ENCODE measurements at regions not wholly inside any gene's neighbourhood (a gene's known extent, or its start where the extent isn't known, plus 50 kb on each side); places are given as distances from the start of the nearest gene placed in this dataset.

DNA sequence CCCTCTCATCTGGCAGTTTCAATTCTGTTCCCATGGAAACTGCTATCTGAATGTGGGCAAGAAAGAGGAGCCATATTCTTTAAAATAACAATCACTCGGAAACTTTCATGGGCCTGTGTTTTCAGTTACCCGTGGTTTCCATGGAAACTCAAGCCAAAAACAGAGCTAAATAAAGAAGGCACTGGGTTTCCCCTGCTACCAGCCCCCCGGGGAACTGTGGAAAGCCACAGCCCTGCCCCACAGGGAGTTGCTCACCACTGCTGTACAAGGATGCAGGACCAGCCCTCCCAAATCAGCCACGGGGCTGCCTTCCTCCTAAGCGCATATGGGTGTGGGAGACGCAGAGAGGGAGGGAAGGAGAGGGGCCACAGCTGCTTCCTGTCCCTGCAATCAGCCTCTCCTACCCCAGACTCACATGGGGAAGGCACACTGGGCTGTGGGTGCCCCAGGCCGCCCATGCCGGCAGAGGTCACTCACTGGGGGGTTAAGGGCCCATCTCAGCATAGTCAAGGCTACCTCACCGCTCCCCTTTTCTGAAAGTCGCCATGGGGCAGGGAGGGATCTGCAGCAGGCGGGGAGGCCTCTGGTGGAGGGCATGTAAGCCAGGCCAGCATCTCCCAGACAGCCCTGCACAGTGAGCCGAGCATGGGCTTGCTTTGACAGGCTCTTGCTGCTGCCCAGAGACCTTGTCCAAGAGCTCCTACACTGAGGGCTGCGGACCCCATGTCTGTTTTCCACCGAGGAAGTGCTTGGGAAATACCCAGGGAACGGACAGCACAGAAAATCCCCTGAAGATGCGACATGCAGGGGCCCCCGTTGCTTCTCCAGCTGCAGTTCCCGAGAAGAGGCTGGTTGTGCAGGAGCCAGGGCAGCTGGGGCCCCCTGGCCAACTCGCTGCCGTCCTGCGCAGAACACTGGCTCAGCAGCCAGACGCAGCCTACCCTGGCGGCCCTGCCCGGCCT, 157.3 kb upstream of the PPP2R2D start:
- DNase-seq: no peak

DNA sequence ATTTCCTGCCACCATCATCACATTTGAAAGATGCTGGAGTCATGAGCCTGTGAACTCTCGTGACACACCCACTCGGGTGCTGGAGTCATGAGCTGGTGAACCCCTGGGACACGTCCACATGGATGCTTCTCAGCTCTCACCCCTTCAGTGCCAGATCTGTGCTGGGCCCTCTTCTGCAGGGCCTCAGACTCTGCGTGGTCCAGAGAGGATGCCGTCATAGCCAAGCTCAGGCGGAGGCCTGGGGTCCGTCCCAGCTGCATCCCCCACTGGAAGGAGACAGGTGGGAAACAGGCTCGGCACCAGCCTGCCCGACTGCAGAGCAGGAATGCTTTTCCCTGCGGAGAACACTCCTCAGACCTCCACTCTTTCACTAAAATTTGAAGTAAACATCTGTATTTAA, 156.5 kb upstream of the PPP2R2D start:
- no peak for DNase-seq

DNA sequence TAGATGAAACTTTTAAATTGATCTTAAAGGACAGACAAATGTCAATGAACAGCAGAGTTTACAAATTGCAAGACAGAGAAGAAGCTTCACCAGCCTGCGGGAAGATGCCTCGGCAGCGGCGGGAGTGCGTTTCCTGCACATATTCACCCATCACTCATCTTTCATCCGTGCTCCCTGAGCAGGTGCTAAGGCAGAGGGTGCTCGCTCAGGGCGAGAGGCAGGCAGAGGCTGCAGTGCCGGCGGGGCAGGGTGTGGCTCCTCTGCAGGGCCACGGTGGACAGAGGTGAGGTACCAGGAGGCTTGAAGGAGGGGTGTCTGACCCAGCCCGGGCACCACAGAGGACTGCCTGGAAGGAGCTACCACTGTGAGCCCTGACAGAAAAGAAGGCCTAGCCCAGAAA, 155.2 kb upstream of the PPP2R2D start:
- DNase-seq: no peak

DNA sequence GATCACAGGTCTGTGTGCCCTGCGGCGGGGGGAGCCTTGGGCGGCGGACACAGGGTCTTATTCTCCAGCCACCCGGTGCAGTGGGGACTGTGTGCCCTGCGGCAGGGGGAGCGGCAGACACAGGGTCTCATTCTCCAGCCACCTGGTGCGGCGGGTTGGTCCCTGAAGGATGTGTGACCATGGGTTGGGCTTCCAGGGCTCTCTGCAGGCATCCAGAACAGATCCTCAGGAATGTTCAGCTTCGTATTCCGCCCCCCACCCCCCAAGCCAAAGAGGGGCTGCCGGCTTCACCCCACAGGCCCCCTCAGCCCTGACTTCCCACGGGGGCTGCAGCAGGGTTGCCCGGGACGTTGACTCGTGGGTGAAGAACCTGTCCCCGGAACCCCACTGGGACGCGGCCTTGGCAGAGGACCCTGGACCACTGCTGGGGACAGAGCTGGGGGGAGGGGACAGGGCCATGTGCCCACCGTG, 154.5 kb upstream of the PPP2R2D start:
- DNase-seq: no peak

DNA sequence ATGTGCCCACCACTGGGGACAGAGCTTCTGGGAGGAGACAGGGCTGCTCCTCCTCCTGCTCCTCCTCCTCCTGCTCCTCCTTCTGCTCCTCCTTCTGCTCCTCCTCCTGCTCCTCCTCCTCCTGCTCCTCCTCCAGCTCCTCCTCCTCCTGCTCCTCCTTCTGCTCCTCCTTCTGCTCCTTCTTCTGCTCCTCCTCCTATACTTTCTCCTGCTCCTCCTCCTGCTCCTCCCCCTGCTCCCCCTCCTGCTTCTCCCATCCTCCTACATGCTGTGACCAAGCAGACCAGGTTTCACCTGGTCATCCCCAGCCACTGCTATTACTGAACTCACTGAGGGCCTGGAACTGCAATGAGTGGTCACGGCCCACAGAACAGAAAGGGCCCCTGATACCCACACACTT, 154.0 kb upstream of the PPP2R2D start:
- DNase-seq: no peak

DNA sequence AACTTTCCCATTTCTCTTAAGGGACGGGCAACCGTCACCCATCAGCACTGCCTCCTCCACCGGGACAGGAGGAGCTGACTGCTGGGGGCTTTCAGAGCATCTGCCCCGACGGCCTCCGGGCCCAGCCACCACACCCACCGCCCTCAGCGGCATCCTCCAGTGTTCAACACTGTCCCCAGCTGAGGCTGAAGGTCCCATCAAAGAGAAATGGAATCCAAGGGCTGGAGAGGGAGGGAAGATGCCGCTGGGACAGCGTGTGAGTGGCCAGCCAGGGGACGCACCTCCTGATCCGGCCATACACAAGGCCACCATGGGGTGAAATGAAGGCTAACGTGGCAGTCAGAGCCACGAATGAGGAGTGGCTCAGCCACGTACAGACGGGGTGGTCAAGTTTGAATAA, 153.6 kb upstream of the PPP2R2D start:
- DNase-seq: no peak

DNA sequence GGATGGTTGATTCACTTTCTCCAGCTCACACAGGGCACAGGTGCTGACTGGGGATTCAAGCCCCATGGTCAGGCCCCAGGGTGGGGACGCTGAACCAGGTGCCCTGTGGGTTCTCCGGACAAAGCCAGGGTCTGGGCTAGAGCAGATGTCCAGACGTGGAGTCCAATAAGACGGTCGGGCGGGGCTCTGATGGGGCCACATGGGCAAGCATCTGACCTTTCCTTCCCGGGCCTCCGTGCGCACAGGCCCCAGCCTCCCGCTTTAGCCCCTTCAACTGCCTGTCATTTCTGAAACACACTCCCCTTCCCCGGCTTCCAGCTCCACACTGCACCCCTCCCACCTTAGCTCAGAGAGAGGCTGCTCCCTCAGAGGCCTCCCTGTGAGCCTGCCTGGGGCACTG, 153.0 kb upstream of the PPP2R2D start:
- no peak for DNase-seq

DNA sequence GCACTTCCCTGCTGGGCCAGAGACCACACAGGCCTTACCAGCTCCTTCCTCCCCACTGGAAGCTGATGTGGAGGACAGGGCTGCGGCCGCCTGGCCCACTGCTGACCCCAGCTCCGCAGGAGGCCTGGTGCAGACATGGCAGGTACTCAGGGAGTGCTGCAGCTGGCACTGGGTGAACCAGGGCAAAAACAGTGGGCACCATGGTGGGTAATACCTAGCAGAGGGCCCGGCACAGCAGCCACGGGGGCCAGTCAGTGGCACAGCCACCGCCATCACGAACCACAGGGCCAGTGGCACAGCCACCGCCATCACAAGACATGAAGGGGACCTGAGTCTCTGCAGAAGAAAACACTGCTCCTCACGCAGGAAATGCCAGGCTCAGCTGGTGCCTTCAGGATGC, 152.6 kb upstream of the PPP2R2D start:
- no peak for DNase-seq

DNA sequence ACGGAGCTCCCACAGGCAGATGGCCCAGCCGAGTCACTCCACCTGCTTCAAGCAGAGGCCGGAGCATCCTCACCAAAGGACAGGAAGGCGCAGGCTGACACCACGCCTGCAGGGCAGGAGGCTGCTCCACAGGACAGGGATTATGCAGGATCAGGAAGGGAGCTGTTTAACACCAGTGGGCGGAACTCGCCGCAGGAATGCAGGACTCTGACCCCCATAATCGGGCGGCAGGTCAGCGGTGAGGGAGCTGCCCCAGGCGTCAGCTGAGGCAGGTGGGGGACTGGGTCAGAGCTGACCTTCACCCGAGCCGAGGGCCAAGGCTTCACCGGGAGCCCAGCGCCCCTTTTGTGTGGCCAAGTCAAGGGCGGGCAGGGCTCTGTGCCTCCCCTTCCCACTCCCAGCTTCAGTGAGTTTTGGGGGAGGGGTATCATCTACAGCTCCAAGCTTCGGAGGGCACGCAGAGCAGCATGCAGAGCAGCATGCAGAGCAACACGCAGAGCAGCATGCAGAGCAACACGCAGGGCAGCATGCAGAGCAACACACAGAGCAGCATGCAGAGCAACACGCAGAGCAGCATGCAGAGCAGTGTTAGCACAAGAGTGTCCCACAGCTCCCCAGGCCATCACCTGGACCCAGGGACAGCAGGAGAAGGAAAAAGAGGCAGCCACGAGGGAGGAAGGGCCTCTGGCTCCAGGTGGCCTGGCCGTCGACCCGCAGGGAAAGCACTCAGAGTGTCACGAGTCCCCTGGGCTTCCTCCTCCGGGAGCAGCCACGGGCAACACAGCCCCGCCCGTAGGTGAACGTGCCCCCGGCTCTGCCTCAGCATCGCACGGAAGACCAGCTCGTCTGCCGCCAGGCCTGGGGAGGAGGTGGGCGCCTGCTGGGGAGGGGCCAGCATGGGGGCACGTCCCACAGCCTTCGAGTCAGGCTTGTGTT, 151.7 kb upstream of the PPP2R2D start:
- no peak for DNase-seq

DNA sequence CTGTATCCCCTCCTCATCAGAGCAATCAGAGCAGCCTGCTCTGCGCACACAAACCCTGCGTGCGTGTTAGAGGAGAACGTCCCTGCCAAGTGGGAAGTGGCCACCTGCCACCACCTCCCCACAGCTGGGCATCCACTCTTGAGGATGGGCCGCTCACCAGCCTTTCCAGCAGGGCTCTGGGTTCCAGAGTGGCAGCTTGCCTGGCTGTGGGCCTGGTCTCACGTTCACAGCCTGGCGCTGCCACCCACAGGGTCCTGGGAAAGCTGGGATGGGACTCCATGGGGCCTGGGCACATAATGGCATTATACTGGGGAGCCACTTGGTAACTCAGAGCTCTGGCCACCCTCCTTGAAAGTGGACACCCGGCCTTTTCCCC, 151.1 kb upstream of the PPP2R2D start:
- DNase-seq: no peak

DNA sequence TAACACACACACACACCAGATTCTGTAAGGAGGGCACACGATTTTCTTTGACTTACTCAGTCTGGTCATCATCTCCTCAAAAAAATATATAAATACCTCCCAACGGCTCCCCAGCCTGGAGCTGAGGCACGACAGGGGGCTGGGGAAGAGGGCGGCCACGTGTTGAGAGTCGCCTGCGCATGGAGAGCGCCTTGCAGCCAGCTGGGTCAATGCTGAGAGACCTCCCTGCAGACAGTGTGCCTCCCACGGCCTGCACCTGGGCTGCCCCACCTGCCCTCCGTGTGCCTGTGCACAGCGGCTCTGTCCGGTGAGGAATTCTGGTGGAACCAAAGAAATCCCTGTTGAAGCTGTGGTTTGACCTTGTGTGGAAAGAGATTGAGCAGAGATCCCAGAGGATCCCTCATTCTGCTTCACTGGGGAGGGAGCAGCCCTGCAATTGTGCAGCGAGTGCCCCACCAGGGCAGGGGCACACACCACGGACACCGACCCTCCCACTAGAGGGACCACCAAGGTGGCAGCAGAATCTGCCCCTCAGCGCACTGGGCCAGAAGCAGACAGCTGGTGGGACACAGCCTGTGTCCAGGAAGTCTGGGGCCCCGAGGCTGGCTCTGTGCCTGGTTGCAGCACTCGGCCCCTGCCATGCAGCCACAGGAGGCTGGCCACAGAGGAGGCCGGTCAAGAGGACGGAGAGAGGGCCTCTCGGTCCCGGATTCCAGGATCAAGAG, 150.5 kb upstream of the PPP2R2D start:
- DNase-seq: no peak

DNA sequence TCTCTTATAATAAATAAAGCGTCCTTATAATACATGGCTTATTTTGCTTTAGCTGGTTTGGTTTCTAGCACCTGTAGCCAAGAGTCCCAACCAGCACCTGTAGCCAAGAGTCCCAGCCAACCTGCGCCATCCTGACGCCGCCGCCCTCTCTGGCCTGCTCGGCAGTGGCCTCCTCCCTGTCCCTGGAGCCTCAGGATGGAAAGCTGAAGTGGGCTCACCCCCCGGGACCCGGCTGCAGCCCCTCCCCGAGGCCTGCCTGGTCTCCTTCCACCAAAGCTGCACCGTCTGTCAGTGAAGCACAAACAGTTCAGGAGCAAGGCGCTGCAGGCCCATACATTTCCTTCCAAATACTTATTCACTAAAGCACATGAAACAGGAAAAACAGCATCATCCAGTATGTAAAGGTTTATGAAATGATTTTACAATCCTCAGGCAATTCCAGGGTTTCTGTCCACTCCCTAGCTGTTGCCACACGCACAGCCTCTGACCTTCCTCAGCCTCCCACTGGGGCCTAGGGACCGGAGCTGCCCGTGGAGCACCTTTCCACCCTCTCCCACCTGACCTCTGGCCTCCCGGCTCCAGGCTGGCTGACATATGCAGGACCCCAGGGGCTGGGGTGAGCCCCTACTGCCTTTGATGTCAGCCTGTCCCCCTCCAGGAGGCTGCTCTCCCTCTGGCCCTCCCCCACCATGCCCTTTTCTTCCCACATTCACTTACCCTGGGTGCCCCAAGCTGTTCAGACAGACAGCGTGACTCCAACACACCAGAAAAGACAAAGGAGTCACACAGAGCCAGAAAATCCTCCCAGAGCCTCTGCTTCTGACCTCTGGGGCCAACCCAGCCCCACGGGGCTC, 149.6 kb upstream of the PPP2R2D start:
- DNase-seq: no peak

DNA sequence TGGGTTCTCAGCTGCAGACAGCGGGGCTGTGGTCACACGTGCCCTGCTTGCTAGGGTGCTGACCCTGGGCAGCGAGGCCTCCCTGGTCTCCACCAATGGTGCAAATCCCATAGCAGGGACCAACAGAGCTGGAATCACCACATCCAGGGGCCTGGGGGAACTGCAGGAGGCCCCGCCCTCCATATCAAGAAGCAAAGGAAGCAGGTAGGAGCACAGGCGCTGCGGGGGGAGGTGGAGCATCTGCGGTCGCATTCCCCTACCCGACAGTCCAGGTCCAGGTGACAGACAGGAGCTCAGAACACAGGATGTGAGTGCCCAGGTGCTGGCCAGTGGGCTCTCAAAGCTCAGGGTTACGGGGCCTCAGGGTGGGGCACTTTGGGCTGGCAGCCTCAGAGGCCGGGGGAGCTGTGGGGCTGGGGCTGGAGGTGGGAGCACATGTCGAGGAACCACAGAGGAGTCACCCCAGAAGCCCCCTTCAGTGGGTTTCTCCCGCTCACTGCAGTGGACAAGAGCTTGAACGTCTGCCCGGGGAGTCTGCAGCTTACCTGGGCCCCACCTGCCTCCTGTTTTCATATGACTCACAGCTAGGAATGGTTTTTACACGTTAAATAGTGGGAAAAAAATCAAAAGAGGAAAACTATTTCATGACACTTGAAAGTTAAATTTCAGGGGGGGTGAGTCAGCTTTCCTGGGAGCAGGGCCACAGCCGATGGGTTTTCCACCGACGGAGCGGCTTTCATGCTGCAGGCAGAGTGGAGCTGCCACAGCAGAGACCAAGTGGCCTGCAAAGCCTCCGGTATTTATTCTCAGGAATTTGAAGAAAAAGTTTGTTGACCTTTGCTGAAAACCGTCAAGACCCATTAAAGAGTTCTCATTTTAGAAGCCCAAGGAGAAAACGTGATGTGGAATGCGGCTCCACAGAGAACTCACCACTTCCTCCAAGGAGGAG, 148.7 kb upstream of the PPP2R2D start:
- no peak for DNase-seq

DNA sequence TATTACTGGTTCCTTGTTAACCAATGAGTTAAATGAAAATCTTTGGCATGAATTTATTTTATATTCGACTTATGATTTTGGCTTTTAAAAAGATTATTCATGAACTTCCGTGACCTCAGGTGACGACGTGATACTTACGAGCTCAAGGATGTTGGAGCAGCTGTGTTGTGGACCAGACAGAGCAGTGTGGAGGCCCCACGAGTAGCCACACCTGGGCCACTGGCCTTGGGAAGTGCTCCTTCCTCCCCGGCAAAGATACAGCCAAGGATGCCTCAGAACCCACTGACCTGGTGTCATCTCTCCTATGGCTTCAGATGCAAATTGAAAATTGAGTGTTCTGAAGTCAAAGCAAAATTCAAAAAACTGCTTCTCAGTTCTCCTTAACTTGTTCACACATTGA, 147.5 kb upstream of the PPP2R2D start:
- DNase-seq: no peak

DNA sequence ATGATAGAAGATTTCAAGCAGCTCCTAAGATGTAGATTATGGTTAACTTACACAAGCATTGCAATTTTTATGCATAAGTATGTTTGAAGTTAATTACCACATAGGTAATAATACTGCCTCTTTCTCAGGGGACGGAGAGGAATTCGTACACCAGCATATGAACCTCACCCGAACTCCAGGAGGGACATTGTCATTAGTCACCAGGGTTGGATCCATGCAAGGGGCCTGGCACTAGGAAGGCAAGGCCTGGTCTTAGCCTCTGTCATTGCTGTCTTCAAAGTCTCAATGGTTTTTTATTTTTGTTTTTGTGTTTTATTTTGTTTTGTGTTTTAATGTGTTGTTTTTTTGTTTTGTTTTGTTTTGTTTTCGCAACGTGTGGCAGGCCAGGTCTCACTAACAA, 145.6 kb upstream of the PPP2R2D start:
- no peak for DNase-seq

DNA sequence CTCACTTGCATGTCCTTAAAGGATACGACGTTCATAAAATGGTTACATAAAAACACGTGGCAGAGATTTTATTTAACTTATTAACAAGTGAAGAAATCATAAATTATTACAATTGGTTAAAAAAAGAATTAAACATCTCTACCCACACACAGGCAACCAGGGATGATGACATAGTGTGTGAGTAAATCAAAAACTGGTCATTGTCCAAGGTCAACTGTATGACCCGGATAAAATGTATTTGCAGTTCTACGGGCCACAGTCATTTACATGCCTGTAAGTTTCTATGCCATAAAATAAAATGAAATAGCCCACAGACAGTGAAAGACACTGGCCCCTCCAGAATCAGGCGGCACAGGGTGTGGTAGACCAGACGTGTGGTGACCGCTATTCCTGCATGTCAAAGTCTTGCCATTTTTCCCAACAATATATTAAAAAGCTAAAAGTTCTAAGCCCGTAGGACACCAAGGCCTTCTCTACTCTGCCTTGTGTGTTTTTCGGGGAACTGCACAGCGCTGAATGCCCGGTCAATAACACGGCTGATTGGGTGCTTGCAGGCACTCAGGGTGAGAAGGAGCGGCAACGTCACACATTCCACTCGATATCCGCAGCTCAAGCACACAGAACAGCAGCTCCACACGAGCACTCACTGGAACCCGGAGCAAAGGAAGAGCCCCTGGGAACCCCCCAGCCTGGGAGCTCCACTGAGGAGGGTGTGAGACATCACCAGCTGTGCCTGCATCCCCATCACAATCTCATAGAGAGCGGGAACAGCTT, 143.3 kb upstream of the PPP2R2D start:
- no peak for DNase-seq

DNA sequence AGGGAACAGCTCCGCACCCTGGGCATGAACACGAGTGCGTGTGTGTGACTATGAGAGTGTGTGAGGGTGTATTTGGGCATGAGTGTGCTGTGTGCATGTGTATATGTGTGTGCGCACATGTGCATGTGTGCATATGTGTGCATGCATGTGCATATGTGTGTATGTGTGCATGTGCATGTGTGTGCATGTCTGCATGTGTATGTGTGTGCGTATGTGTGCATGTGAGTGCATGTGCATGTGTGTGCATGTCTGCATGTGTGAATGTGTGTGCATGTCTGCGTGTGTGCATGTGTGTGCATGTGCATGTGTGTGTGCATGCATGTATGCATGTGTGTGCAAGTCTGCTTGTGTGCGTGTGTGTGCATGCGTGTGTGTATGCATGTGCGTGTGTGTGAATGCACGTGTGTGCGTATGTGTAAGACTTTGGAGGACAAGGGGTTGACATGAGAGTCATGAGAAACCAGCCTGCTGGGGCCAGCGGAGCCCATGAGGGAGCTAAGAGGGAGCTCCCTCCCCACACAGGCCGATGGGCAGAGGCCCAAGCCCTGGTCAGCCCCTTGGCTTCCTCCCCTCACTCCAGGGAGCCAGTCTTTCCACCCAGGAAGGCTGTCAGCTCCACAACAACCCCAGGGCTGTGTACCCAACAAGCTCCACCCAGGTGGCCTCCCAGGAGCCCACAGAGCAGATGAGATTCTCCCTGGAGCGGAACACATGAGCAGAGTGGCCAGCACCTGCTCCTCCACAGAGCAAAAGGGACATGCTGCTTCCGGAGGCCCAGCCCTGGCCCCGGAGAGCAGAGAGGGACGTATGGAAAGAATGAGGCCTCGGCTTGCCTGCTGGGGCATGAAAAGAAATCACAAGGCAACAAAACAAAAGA, 142.5 kb upstream of the PPP2R2D start:
- DNase-seq: no peak

DNA sequence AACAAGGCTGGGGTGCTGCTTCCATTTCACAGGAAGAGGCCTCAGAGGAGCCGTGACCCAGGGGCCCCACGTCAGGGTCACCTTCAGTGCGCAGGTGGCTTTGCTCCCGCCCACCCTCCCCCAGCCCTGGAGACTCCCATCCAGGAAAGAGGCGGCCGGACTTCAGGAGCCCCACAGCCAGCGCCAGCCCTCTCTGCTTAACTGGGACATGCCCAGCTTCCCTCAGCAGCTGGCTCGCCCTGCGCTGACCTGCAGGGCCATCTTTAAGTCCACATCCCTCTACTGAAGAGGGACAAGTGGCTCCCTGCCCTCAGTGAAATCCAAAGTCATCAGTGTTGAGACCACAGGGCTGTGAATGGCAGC, 141.9 kb upstream of the PPP2R2D start:
- DNase-seq: no peak

DNA sequence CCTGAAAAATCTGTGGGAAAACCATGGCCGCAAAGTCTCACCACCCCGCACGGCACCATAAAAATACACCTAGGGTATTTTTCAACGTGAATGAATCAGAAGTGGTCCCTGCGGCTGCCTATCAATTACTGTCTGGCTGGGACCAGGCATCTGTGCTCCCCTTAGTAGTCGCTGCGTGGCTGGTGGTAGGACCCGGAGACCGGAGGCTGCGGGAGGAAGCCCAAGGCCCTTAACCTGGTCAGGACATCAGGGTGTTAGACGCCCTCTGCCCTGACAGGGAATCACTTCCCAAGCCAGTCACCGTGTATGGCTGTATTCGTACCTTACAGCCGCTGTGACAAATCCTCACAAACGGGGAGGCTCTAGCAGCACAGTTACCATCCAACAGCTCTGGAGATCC, 141.5 kb upstream of the PPP2R2D start:
- no peak for DNase-seq
